ENCODE measurements at regions not wholly inside any gene's neighbourhood (a gene's known extent, or its start where the extent isn't known, plus 50 kb on each side); places are given as distances from the start of the nearest gene placed in this dataset.
A peak's percentile ranks its signal among the peaks of the same experiment; 100 is the strongest.
"Not testable (repeated sequence)": the region's sequence is repeated elsewhere in the genome, so short reads cannot be mapped to it uniquely, and the experiment has no call there.

DNA sequence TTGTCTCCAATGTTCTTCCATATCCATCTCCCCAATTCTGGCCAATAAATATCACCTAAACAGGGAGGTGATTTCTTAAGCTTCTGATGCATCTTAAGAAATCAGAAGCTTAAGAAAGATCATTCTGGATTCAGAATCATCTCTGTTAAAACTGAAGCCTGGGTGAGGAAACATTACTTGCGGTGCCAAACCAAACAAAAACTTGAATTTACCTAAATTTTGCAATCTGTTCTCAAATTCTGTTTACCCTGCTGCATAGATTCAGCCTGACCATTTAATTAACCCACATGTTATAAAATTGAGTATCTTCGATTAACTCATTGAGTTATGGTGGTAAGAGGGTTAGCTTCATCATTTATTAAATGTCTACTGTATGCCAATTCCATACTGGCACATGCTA, 204.4 kb upstream of the ZNF385D start:
- Histone ChIP-seq H3K79me2 (ENCODE audit: insufficient read depth, low read length) (no peaks in the 10 kb centered on the region), H3K4me3 (ENCODE audit: insufficient read depth, low read length) (no peak overlapping the region), H3K4me2 (ENCODE audit: insufficient read depth, low read length) (no peak overlapping the region), H3K27me3 (ENCODE audit: insufficient read depth, low read length) (no peaks in the 10 kb centered on the region), H4K20me1 (ENCODE audit: insufficient read depth, low read length) (no peaks in the 10 kb centered on the region), H3K9me3 (ENCODE audit: low read depth, low read length) (no peaks in the 10 kb centered on the region), H2AFZ (ENCODE audit: low read length) (no peak overlapping the region), H3K4me1 (ENCODE audit: insufficient read depth, low read length) (no peaks in the 10 kb centered on the region), H3K27ac (ENCODE audit: low read depth, low read length) (peak overlapping the region; percentile 50), H3K36me3 (ENCODE audit: insufficient read depth, low read length) (no peaks in the 10 kb centered on the region)
- no peak for DNase-seq (ENCODE audit: insufficient read length, low spot score, missing footprints)
- TF ChIP-seq, protein P1, sequence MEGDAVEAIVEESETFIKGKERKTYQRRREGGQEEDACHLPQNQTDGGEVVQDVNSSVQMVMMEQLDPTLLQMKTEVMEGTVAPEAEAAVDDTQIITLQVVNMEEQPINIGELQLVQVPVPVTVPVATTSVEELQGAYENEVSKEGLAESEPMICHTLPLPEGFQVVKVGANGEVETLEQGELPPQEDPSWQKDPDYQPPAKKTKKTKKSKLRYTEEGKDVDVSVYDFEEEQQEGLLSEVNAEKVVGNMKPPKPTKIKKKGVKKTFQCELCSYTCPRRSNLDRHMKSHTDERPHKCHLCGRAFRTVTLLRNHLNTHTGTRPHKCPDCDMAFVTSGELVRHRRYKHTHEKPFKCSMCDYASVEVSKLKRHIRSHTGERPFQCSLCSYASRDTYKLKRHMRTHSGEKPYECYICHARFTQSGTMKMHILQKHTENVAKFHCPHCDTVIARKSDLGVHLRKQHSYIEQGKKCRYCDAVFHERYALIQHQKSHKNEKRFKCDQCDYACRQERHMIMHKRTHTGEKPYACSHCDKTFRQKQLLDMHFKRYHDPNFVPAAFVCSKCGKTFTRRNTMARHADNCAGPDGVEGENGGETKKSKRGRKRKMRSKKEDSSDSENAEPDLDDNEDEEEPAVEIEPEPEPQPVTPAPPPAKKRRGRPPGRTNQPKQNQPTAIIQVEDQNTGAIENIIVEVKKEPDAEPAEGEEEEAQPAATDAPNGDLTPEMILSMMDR (IDR thresholded peaks at IDR 0.05; ENCODE audit: extremely low read depth, low read depth, low read length), result no peak

- Histone ChIP-seq H3K4me3 (ENCODE audit: insufficient read depth, low read length) (no peak overlapping the region), H3K9me3 (ENCODE audit: low read depth, low read length) (no peaks in the 10 kb centered on the region), H3K27me3 (ENCODE audit: insufficient read depth, low read length) (no peaks in the 10 kb centered on the region), H3K27ac (ENCODE audit: low read depth, low read length) (no peak overlapping the region), H2AFZ (ENCODE audit: low read length) (no peak overlapping the region), H3K36me3 (ENCODE audit: insufficient read depth, low read length) (no peaks in the 10 kb centered on the region), H3K4me1 (ENCODE audit: insufficient read depth, low read length) (no peaks in the 10 kb centered on the region), H4K20me1 (ENCODE audit: insufficient read depth, low read length) (no peaks in the 10 kb centered on the region), H3K79me2 (ENCODE audit: insufficient read depth, low read length) (no peaks in the 10 kb centered on the region), H3K4me2 (ENCODE audit: insufficient read depth, low read length) (no peak overlapping the region)
- no peak for DNase-seq (ENCODE audit: insufficient read length, low spot score, missing footprints)
- TF ChIP-seq, protein P1 (IDR thresholded peaks at IDR 0.05; ENCODE audit: extremely low read depth, low read depth, low read length), result no peak
These were observed 209.0 kb upstream of the ZNF385D start for GRCh38 chr3:21960033-21960432.

- Histone ChIP-seq H4K20me1 (ENCODE audit: insufficient read depth, low read length) (no peaks in the 10 kb centered on the region), H3K9me3 (ENCODE audit: low read depth, low read length) (no peaks in the 10 kb centered on the region), H3K4me2 (ENCODE audit: insufficient read depth, low read length) (no peak overlapping the region), H3K27ac (ENCODE audit: low read depth, low read length) (no peak overlapping the region), H3K36me3 (ENCODE audit: insufficient read depth, low read length) (no peaks in the 10 kb centered on the region), H3K79me2 (ENCODE audit: insufficient read depth, low read length) (no peaks in the 10 kb centered on the region), H2AFZ (ENCODE audit: low read length) (no peak overlapping the region), H3K4me3 (ENCODE audit: insufficient read depth, low read length) (no peak overlapping the region), H3K27me3 (ENCODE audit: insufficient read depth, low read length) (no peaks in the 10 kb centered on the region), H3K4me1 (ENCODE audit: insufficient read depth, low read length) (no peaks in the 10 kb centered on the region)
- DNase-seq (ENCODE audit: insufficient read length, low spot score, missing footprints), result no peak
- TF ChIP-seq, protein P1 (IDR thresholded peaks at IDR 0.05; ENCODE audit: extremely low read depth, low read depth, low read length), result no peak
These were observed 211.4 kb upstream of the ZNF385D start for GRCh38 chr3:21962456-21962855.

DNA sequence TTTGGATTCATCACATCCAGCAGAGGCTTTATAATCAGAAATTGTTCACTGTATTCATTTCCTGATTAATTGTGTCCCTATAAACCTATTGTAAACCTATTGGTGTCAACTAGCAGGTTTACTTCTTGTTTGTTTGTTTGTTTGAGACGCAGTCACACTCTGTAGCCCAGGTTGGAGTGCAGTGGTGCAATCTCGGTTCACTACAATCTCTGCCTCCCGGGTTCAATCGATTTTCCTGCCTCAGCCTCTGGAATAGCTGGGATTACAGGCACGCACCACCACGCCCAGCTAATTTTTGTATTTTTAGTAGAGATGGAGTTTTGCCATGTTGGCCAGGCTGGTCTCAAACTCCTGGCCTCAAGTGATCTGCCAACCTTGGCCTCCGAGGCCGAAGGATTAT, 215.4 kb upstream of the ZNF385D start:
- not testable (repeated sequence) for H4K20me1 ChIP-seq (ENCODE audit: insufficient read depth, low read length); H3K4me1 ChIP-seq (ENCODE audit: insufficient read depth, low read length); H3K27me3 ChIP-seq (ENCODE audit: insufficient read depth, low read length); H2AFZ ChIP-seq (ENCODE audit: low read length); H3K79me2 ChIP-seq (ENCODE audit: insufficient read depth, low read length); H3K4me3 ChIP-seq (ENCODE audit: insufficient read depth, low read length); H3K4me2 ChIP-seq (ENCODE audit: insufficient read depth, low read length); H3K27ac ChIP-seq (ENCODE audit: low read depth, low read length); H3K36me3 ChIP-seq (ENCODE audit: insufficient read depth, low read length); H3K9me3 ChIP-seq (ENCODE audit: low read depth, low read length); DNase-seq (ENCODE audit: insufficient read length, low spot score, missing footprints)
